ENCODE measurements at regions not wholly inside any gene's neighbourhood (a gene's known extent, or its start where the extent isn't known, plus 50 kb on each side); places are given as distances from the start of the nearest gene placed in this dataset.

- TF ChIP-seq, protein P1, sequence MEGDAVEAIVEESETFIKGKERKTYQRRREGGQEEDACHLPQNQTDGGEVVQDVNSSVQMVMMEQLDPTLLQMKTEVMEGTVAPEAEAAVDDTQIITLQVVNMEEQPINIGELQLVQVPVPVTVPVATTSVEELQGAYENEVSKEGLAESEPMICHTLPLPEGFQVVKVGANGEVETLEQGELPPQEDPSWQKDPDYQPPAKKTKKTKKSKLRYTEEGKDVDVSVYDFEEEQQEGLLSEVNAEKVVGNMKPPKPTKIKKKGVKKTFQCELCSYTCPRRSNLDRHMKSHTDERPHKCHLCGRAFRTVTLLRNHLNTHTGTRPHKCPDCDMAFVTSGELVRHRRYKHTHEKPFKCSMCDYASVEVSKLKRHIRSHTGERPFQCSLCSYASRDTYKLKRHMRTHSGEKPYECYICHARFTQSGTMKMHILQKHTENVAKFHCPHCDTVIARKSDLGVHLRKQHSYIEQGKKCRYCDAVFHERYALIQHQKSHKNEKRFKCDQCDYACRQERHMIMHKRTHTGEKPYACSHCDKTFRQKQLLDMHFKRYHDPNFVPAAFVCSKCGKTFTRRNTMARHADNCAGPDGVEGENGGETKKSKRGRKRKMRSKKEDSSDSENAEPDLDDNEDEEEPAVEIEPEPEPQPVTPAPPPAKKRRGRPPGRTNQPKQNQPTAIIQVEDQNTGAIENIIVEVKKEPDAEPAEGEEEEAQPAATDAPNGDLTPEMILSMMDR (IDR thresholded peaks at IDR 0.05; ENCODE audit: low read depth, low read length, poor library complexity, severe bottlenecking), result no peak
- TF ChIP-seq EZH2phosphoT487 (IDR thresholded peaks at IDR 0.05; ENCODE audit: borderline replicate concordance, low read length), result no peak
Observed at GRCh38 chr12:90280564-90281058, 572.0 kb upstream of the ATP2B1 start.
